ENCODE measurements at regions not wholly inside any gene's neighbourhood (a gene's known extent, or its start where the extent isn't known, plus 50 kb on each side); places are given as distances from the start of the nearest gene placed in this dataset.
"Not testable (repeated sequence)": the region's sequence is repeated elsewhere in the genome, so short reads cannot be mapped to it uniquely, and the experiment has no call there.

GRCh38 chr12:91654087-91654486 is 471.5 kb upstream of the DCN start:
- CTCF ChIA-PET = interaction anchor here (0.6 kb wide), 1 partner anchor 277 kb away, joined by 3 read pairs; no protein-coding TSS in a partner anchor
- peaks cover 1% of the 10 kb centered on the region for H3K9me3 Mint-ChIP-seq
- H3K27me3 Mint-ChIP-seq (ENCODE audit: low read depth) = no peaks in the 10 kb centered on the region

GRCh38 chr12:91651728-91652127 is 469.1 kb upstream of the DCN start:
- no peak overlapping the region for H3K27ac Mint-ChIP-seq
- H3K4me3 Mint-ChIP-seq = no peak overlapping the region
- H3K9me3 Mint-ChIP-seq = peaks cover 1% of the 10 kb centered on the region
- no peak for DNase-seq
- H3K36me3 Mint-ChIP-seq (ENCODE audit: low read depth) = no peaks in the 10 kb centered on the region
- CTCF ChIA-PET = no interaction called here
- H3K27me3 Mint-ChIP-seq (ENCODE audit: low read depth) = no peaks in the 10 kb centered on the region
- intact Hi-C loops (cut with micrococcal nuclease) = no loop called here
- no peaks in the 10 kb centered on the region for H3K4me1 Mint-ChIP-seq (ENCODE audit: low read depth)

More at GRCh38 chr12:91654087-91654486, 471.5 kb upstream of the DCN start:
- Mint-ChIP-seq H3K36me3 (ENCODE audit: low read depth) (no peaks in the 10 kb centered on the region), H3K4me3 (no peak overlapping the region), H3K27ac (no peak overlapping the region), H3K4me1 (ENCODE audit: low read depth) (peaks cover 16% of the 10 kb centered on the region)
- DNase-seq = no peak
- intact Hi-C loops (cut with micrococcal nuclease) = no loop called here

GRCh38 chr12:91643763-91644162 is 461.1 kb upstream of the DCN start:
- H3K27me3 Mint-ChIP-seq (ENCODE audit: low read depth) = no peaks in the 10 kb centered on the region
- intact Hi-C loops (cut with micrococcal nuclease) = no loop called here
- no peak for DNase-seq

GRCh38 chr12:91640021-91640420 is 457.4 kb upstream of the DCN start:
- no peaks in the 10 kb centered on the region for H3K4me1 Mint-ChIP-seq (ENCODE audit: low read depth)
- intact Hi-C loops (cut with micrococcal nuclease) = no loop called here
- CTCF ChIA-PET = interaction anchor here (1.2 kb wide), 1 partner anchor 62 kb away, joined by 3 read pairs; no protein-coding TSS in a partner anchor
- no peaks in the 10 kb centered on the region for H3K27me3 Mint-ChIP-seq (ENCODE audit: low read depth)
- DNase-seq = no peak
- no peaks in the 10 kb centered on the region for H3K36me3 Mint-ChIP-seq (ENCODE audit: low read depth)
- no peak overlapping the region for H3K4me3 Mint-ChIP-seq
- H3K9me3 Mint-ChIP-seq = no peaks in the 10 kb centered on the region
- H3K27ac Mint-ChIP-seq = no peak overlapping the region

More at GRCh38 chr12:91643763-91644162, 461.1 kb upstream of the DCN start:
- CTCF ChIA-PET = interaction anchor here (0.6 kb wide), 1 partner anchor 322 kb away, joined by 5 read pairs; no protein-coding TSS in a partner anchor
- no peaks in the 10 kb centered on the region for H3K4me1 Mint-ChIP-seq (ENCODE audit: low read depth)
- no peaks in the 10 kb centered on the region for H3K9me3 Mint-ChIP-seq
- no peaks in the 10 kb centered on the region for H3K36me3 Mint-ChIP-seq (ENCODE audit: low read depth)
- no peak overlapping the region for H3K4me3 Mint-ChIP-seq
- no peak overlapping the region for H3K27ac Mint-ChIP-seq

- H3K4me1 Mint-ChIP-seq (ENCODE audit: low read depth) = no peaks in the 10 kb centered on the region
- no peaks in the 10 kb centered on the region for H3K36me3 Mint-ChIP-seq (ENCODE audit: low read depth)
- CTCF ChIA-PET = interaction anchor here (1.2 kb wide), 1 partner anchor 61 kb away, joined by 3 read pairs; no protein-coding TSS in a partner anchor
- intact Hi-C loops (cut with micrococcal nuclease) = no loop called here
- no peaks in the 10 kb centered on the region for H3K9me3 Mint-ChIP-seq
- DNase-seq = no peak
- no peaks in the 10 kb centered on the region for H3K27me3 Mint-ChIP-seq (ENCODE audit: low read depth)
- H3K4me3 Mint-ChIP-seq = no peak overlapping the region
- no peak overlapping the region for H3K27ac Mint-ChIP-seq
Observed at GRCh38 chr12:91639327-91639726, 456.7 kb upstream of the DCN start.

GRCh38 chr12:91637789-91638624 is 455.4 kb upstream of the DCN start:
- no peak overlapping the region for H3K4me3 Mint-ChIP-seq
- no peak for DNase-seq
- intact Hi-C loops (cut with micrococcal nuclease) = no loop called here
- no peaks in the 10 kb centered on the region for H3K27me3 Mint-ChIP-seq (ENCODE audit: low read depth)
- no peaks in the 10 kb centered on the region for H3K9me3 Mint-ChIP-seq
- no peak overlapping the region for H3K27ac Mint-ChIP-seq
- no peaks in the 10 kb centered on the region for H3K4me1 Mint-ChIP-seq (ENCODE audit: low read depth)
- CTCF ChIA-PET = interaction anchor here (0.9 kb wide), 1 partner anchor 18 kb away, joined by 3 read pairs; no protein-coding TSS in a partner anchor
- no peaks in the 10 kb centered on the region for H3K36me3 Mint-ChIP-seq (ENCODE audit: low read depth)

- Mint-ChIP-seq H3K36me3 (ENCODE audit: low read depth) (no peaks in the 10 kb centered on the region), H3K27me3 (ENCODE audit: low read depth) (no peaks in the 10 kb centered on the region), H3K4me3 (no peak overlapping the region), H3K27ac (no peak overlapping the region), H3K9me3 (no peaks in the 10 kb centered on the region), H3K4me1 (ENCODE audit: low read depth) (no peaks in the 10 kb centered on the region)
- intact Hi-C loops (cut with micrococcal nuclease) = no loop called here
- no peak for DNase-seq
- CTCF ChIA-PET = interaction anchor here (0.6 kb wide), 1 partner anchor 168 kb away, joined by 5 read pairs; no protein-coding TSS in a partner anchor
Observed at GRCh38 chr12:91636721-91637120, 454.1 kb upstream of the DCN start.

GRCh38 chr12:91634386-91634713 is 451.7 kb upstream of the DCN start:
- DNase-seq; CTCF ChIA-PET; intact Hi-C loops (cut with micrococcal nuclease); H3K27me3 Mint-ChIP-seq (ENCODE audit: low read depth); H3K4me1 Mint-ChIP-seq (ENCODE audit: low read depth); H3K4me3 Mint-ChIP-seq; H3K36me3 Mint-ChIP-seq (ENCODE audit: low read depth); H3K27ac Mint-ChIP-seq; H3K9me3 Mint-ChIP-seq: not testable (repeated sequence)

GRCh38 chr12:91633734-91634357 is 451.2 kb upstream of the DCN start:
- intact Hi-C loops (cut with micrococcal nuclease) = no loop called here
- CTCF ChIA-PET = no interaction called here
- Mint-ChIP-seq H3K36me3 (ENCODE audit: low read depth) (no peaks in the 10 kb centered on the region), H3K4me3 (no peak overlapping the region), H3K4me1 (ENCODE audit: low read depth) (no peaks in the 10 kb centered on the region), H3K27me3 (ENCODE audit: low read depth) (no peaks in the 10 kb centered on the region), H3K27ac (no peak overlapping the region), H3K9me3 (no peaks in the 10 kb centered on the region)
- DNase-seq = no peak

GRCh38 chr12:91633206-91633605 is 450.6 kb upstream of the DCN start:
- intact Hi-C loops (cut with micrococcal nuclease) = no loop called here
- CTCF ChIA-PET = interaction anchor here (0.7 kb wide), 1 partner anchor 46 kb away, joined by 3 read pairs; no protein-coding TSS in a partner anchor
- no peak overlapping the region for H3K4me3 Mint-ChIP-seq
- DNase-seq = no peak
- no peaks in the 10 kb centered on the region for H3K36me3 Mint-ChIP-seq (ENCODE audit: low read depth)
- H3K4me1 Mint-ChIP-seq (ENCODE audit: low read depth) = no peaks in the 10 kb centered on the region
- no peaks in the 10 kb centered on the region for H3K27me3 Mint-ChIP-seq (ENCODE audit: low read depth)
- H3K27ac Mint-ChIP-seq = no peak overlapping the region
- H3K9me3 Mint-ChIP-seq = no peaks in the 10 kb centered on the region

GRCh38 chr12:91632042-91632786 is 449.6 kb upstream of the DCN start:
- Mint-ChIP-seq H3K27ac (no peak overlapping the region), H3K9me3 (peaks cover 2% of the 10 kb centered on the region), H3K36me3 (ENCODE audit: low read depth) (no peaks in the 10 kb centered on the region), H3K27me3 (ENCODE audit: low read depth) (no peaks in the 10 kb centered on the region), H3K4me1 (ENCODE audit: low read depth) (no peaks in the 10 kb centered on the region), H3K4me3 (no peak overlapping the region)
- CTCF ChIA-PET = interaction anchor here (0.7 kb wide), 1 partner anchor 47 kb away, joined by 3 read pairs; no protein-coding TSS in a partner anchor
- no peak for DNase-seq
- intact Hi-C loops (cut with micrococcal nuclease) = no loop called here

- CTCF ChIA-PET = interaction anchor here (1.0 kb wide), 1 partner anchor 53 kb away, joined by 3 read pairs; no protein-coding TSS in a partner anchor
- Mint-ChIP-seq H3K36me3 (ENCODE audit: low read depth) (no peaks in the 10 kb centered on the region), H3K9me3 (peaks cover 14% of the 10 kb centered on the region), H3K27me3 (ENCODE audit: low read depth) (no peaks in the 10 kb centered on the region), H3K27ac (no peak overlapping the region), H3K4me1 (ENCODE audit: low read depth) (no peaks in the 10 kb centered on the region), H3K4me3 (no peak overlapping the region)
- intact Hi-C loops (cut with micrococcal nuclease) = no loop called here
- no peak for DNase-seq
Observed at GRCh38 chr12:91630596-91631293, 448.1 kb upstream of the DCN start.

Measured in activated naive CD4-positive, alpha-beta T cell treated with anti-CD3 and anti-CD28 coated beads for 36 hours (primary cell).